Brain microvascular endothelial cell (primary cell): ENCODE measurements at regions not wholly inside any gene's neighbourhood (a gene's known extent, or its start where the extent isn't known, plus 50 kb on each side); places are given as distances from the start of the nearest gene placed in this dataset.

Experiments used
- DNase-seq: peaks from one replicate; pipeline ENCODE4 v3.0.0-alpha.2; 2020
- H3K27ac ChIP-seq: fragments of 250-450 bp; sonication (Bioruptor Pico); 2 replicates; pipeline ENCODE4 v1.5.1; 2020; ENCODE audit warnings: mild to moderate bottlenecking, moderate library complexity
- H3K27me3 ChIP-seq: fragments of 250-450 bp; sonication (Bioruptor Pico); replicated peaks from 2 replicates; pipeline ENCODE4 v1.5.1; 2020; ENCODE audit warnings: mild to moderate bottlenecking
- H3K36me3 ChIP-seq: fragments of 250-450 bp; sonication (Bioruptor Pico); replicated peaks from 2 replicates; pipeline ENCODE4 v1.5.1; 2020; ENCODE audit warnings: mild to moderate bottlenecking
- H3K4me3 ChIP-seq: 2 replicates; pipeline ENCODE4 v1.5.1; 2011; ENCODE audit warnings: low read depth, mild to moderate bottlenecking, control low read depth, low read length, moderate library complexity
- in situ Hi-C: cut with HindIII; loops from 2 replicates; pipeline ENCODE4 v1.10.0; 2017; ENCODE audit warnings: low sequenced_read_pairs, low pct_ligation_motif_present
- TF ChIP-seq, protein P1 (sequence below): IDR thresholded peaks from 2 replicates; pipeline ENCODE4 v1.5.1; 2011; ENCODE audit warnings: low read depth, mild to moderate bottlenecking, moderate library complexity, low read length, control low read depth, inconsistent platforms; ENCODE audit errors: missing control alignments

DNA sequence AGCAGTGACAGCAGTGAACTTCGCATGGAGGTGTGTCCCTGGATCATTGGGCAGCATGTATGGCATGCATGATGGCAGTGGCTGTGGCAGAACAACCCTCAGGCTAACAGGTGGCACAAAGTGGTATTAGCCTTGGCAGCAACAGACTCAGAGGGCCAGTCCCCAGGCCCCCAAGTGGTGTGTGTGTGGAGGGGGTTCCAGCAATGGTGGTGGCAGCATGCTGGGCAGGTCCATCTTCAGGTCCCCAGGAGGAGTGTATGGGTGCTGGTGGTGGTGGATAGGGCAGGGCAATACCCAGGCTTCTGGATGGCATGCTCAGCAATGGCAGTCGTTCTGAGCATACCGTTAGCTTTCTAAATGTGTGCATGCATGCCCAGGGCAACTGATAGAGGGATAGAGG, 923.7 kb downstream of the PDHA2 start:
- in situ Hi-C loops, result no loop called here
- TF ChIP-seq, protein P1, sequence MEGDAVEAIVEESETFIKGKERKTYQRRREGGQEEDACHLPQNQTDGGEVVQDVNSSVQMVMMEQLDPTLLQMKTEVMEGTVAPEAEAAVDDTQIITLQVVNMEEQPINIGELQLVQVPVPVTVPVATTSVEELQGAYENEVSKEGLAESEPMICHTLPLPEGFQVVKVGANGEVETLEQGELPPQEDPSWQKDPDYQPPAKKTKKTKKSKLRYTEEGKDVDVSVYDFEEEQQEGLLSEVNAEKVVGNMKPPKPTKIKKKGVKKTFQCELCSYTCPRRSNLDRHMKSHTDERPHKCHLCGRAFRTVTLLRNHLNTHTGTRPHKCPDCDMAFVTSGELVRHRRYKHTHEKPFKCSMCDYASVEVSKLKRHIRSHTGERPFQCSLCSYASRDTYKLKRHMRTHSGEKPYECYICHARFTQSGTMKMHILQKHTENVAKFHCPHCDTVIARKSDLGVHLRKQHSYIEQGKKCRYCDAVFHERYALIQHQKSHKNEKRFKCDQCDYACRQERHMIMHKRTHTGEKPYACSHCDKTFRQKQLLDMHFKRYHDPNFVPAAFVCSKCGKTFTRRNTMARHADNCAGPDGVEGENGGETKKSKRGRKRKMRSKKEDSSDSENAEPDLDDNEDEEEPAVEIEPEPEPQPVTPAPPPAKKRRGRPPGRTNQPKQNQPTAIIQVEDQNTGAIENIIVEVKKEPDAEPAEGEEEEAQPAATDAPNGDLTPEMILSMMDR, result no peak
- no peak overlapping the region for H3K4me3 ChIP-seq

DNA sequence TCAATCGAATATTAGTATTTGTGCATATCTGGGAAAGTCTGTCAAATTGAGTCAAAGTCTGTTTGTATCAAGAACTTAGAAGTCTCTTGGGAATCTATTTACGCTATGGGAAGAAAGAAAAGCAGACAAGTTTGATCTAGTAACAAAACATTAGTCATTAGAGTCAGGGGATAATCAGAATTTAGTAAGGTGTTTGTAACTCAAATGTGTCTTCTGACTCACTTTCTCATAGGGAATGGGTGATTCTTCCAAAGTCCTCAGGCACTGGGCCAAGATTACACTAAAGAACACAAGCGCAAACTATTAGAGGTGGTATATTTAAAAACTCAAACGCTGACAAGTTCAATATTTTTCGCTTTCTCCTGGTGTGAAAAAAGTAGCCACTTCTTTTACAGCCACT, 926.5 kb downstream of the PDHA2 start:
- no peak for DNase-seq
- Histone ChIP-seq H3K27ac (no peak overlapping the region), H3K4me3 (no peak overlapping the region), H3K27me3 (no peaks in the 10 kb centered on the region), H3K36me3 (no peaks in the 10 kb centered on the region)
- TF ChIP-seq, protein P1, result no peak
- in situ Hi-C loops, result no loop called here

More for the DNA sequence above, 923.7 kb downstream of the PDHA2 start:
- Histone ChIP-seq H3K36me3 (no peaks in the 10 kb centered on the region), H3K27me3 (no peaks in the 10 kb centered on the region), H3K27ac (no peak overlapping the region)
- DNase-seq, result no peak

DNA sequence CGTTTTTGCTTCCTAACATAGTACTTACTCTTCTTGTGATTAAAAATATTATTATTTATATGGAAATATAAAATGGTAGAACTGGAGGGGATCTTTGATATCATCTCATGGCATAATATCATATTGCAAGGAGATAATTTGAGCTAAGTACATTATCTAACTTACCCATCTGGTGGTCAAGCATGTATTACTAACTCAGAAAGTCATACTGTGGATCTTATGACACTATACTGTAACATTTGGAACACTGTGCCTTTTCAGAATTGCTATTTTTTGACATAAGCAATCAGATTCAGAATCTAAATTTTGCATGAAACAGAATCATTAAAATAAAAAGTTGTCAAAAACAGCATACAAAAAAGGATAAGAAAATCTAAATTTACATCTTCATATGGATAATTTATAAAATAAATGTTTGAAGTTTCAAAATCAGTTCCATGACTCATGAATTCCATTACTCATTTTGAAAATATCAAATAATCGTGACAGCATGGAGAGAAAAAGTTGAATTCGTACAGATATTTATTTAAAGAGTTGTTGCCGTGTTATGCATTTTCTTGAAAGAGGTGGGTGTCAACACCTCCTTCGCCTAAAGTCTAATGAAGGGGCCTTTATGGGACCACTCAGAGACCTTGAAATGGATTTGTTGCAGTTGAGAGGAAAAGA, 928.1 kb downstream of the PDHA2 start:
- Histone ChIP-seq H3K4me3 (no peak overlapping the region), H3K27ac (peak overlapping the region; percentile 67), H3K36me3 (no peaks in the 10 kb centered on the region), H3K27me3 (no peaks in the 10 kb centered on the region)
- TF ChIP-seq, protein P1, result no peak
- in situ Hi-C loops, result no loop called here
- no peak for DNase-seq

DNA sequence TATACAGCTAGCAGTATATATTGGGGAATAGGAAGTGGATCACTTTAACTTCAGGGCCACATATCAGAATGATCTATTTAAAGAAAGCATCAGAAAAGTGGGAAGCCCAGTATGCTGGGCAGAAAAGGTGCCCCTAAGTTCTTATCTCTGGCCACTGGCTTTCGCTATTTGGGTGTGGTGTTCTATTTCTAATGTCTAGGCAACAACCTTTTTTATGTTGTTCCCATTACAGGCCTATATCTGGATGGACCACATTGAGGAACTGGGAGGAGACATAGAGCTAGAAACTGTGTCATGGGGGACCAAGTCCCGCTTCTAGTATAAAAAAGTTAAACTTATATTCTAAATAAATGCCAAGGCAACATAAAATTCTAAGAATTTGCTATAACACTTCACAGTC, 935.6 kb downstream of the PDHA2 start:
- in situ Hi-C loops, result no loop called here
- Histone ChIP-seq H3K36me3 (no peaks in the 10 kb centered on the region), H3K27me3 (no peaks in the 10 kb centered on the region), H3K27ac (no peak overlapping the region), H3K4me3 (no peak overlapping the region)
- no peak for DNase-seq
- TF ChIP-seq, protein P1, result no peak

DNA sequence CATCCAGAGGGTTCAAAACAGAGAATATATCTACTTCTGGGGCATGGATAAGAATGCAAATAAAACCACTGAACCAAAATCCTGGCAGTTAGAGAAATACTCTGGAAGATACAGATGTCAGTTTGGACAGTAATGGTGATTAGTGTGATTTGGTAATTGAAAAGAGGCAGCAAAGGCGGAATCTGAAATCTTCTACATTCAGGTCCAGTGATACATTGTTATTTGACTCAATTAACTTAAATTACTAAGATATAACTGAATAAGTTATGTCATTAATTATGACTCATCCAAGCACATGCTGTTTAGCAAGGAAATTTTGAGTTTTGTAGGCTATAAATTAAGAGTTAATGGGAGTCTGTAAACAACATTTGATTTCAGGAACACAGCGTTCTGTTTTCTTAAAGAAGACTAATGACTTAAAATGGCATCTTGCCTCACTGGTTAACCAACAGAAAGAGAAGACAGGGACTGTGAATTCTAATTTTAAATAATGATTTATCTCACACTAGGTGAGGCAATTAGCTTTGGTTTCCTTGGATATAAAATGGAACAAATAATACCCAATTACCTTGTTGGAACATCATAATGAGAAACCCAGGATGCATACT, 937.1 kb downstream of the PDHA2 start:
- H3K36me3 ChIP-seq, result no peaks in the 10 kb centered on the region
- H3K27me3 ChIP-seq, result no peaks in the 10 kb centered on the region
- H3K4me3 ChIP-seq, result no peak overlapping the region
- no peak for DNase-seq
- TF ChIP-seq, protein P1, result no peak
- no peak overlapping the region for H3K27ac ChIP-seq
- in situ Hi-C loops, result no loop called here

DNA sequence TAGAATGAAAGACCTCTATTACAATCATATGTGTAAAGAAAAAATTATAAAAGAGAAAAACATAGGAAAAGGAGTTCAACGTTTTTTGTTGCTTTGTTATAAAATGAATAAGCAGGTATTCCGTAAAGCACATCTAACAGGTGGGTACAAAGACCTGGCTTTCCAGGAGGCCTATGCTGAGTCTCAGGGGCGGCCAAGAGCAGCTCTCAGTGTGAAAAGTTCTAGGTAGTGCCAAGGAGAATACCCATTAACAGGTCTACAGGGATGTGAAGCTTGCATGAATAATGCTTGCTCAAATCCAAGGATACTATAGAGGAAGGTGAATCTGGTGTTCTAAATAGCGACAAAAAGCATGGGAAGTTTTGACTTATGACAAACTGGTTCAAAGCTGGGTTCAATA, 944.4 kb downstream of the PDHA2 start:
- TF ChIP-seq, protein P1, result no peak
- H3K27me3 ChIP-seq, result no peaks in the 10 kb centered on the region
- no peak for DNase-seq
- in situ Hi-C loops, result no loop called here
- H3K4me3 ChIP-seq, result no peak overlapping the region
- no peak overlapping the region for H3K27ac ChIP-seq
- no peaks in the 10 kb centered on the region for H3K36me3 ChIP-seq
